ACC112 (cell line): ENCODE measurements at regions not wholly inside any gene's neighbourhood (a gene's known extent, or its start where the extent isn't known, plus 50 kb on each side); places are given as distances from the start of the nearest gene placed in this dataset.
"Not testable (repeated sequence)": the region's sequence is repeated elsewhere in the genome, so short reads cannot be mapped to it uniquely, and the experiment has no call there.

Source experiments
- H2AFZ ChIP-seq: fragments of 200-600 bp; sonication (generic); one replicate; pipeline ENCODE4 v1.6.0; 2017; ENCODE audit warnings: antibody characterized with exemption, low read length; ENCODE audit not compliant: unreplicated experiment
- H3K27ac ChIP-seq: fragments of 200-600 bp; sonication (generic); 2 replicates; pipeline ENCODE4 v1.5.1; 2014; ENCODE audit warnings: low read depth, mild to moderate bottlenecking, antibody characterized with exemption, low read length, moderate library complexity
- H3K27me3 ChIP-seq: fragments of 200-600 bp; sonication (generic); 2 replicates; pipeline ENCODE4 v1.6.1; 2014; ENCODE audit warnings: mild to moderate bottlenecking, antibody characterized with exemption, low read length, moderate library complexity, mixed read lengths; ENCODE audit not compliant: insufficient read depth
- H3K36me3 ChIP-seq: fragments of 200-600 bp; sonication (generic); 2 replicates; pipeline ENCODE4 v1.6.1; 2016; ENCODE audit warnings: mild to moderate bottlenecking, antibody characterized with exemption, low read length, moderate library complexity, mixed read lengths; ENCODE audit not compliant: insufficient read depth
- H3K4me1 ChIP-seq: fragments of 200-600 bp; sonication (generic); one replicate; pipeline ENCODE4 v1.6.1; 2016; ENCODE audit warnings: low read length, mixed read lengths; ENCODE audit not compliant: insufficient read depth, unreplicated experiment, control insufficient read depth
- H3K4me3 ChIP-seq: fragments of 200-600 bp; sonication (generic); 2 replicates; pipeline ENCODE4 v1.5.1; 2014; ENCODE audit warnings: mild to moderate bottlenecking, low read depth, low read length
- H3K79me2 ChIP-seq: fragments of 200-600 bp; sonication (generic); one replicate; pipeline ENCODE4 v1.6.0; 2016; ENCODE audit warnings: low read length; ENCODE audit not compliant: control insufficient read depth, unreplicated experiment, insufficient read depth

DNA sequence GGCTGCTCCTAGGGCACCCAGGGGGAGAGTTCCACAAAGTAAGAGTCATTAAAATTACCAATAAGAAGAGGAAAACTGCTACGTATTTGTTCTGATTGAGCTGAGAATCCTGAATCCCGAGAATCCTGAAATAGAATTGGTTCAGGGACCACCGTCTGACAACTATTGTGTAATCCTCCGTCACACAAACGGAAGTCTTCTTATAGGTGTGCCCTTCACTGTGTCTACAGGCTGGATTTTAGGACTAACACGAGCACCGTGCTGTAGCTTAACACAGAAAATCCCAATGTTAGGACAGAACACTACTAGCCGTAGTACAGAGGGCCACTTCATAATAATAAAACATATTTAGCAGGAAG lies 50.6 kb upstream of the RNF182 start:
- peaks cover 4% of the 10 kb centered on the region for H3K4me1 ChIP-seq
- no peaks in the 10 kb centered on the region for H3K79me2 ChIP-seq
- H2AFZ ChIP-seq = peak overlapping the region; percentile 20
- H3K27ac ChIP-seq = no peak overlapping the region
- no peaks in the 10 kb centered on the region for H3K36me3 ChIP-seq
- peak overlapping the region; percentile 75 for H3K4me3 ChIP-seq
- no peaks in the 10 kb centered on the region for H3K27me3 ChIP-seq

DNA sequence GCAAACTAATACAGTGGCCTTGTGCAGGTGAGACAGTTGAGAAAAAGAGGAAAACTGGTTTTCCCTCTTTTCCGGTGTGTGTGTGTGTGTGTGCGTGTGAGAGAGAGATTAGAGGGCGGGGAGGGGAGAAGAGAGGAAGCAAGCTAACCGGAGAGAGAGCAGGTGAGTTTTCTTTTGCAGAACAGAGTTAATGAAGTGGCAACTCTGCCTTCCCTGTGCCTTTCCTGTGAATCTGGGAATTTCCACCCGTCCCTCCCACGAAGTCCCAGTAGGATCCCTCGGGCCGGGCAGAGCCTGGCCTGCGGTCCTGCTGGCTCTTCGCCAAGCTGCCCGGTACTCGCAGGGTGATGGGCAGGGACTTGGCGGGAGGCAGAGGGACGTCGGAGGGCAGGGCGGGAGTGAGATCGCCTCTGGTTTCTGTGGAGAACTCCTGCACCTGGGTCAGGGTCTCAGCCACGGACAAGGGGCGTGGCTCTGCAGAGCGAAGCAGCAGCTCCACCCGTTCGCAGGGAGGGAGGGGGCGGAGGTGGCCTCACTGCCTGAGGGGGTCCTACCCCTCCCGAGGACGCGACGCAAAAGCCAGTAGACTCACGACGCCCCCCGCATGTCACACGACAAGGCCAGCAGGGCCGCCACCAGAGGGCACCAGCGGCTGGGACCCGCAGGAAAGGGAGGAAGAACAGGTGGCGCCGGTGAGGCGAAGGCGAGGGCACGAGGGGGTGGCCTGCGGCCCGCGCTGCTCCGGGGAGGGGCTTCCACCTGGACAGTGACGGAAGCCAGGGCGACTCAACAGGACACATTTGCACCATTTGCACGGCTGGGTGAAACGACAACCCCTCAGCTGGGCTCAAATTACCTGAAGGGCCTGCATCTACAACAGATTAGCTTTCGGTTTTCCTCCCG lies 51.2 kb upstream of the RNF182 start:
- Histone ChIP-seq H3K4me3 (peak overlapping the region; percentile 75), H3K4me1 (peaks cover 4% of the 10 kb centered on the region), H3K27me3 (no peaks in the 10 kb centered on the region), H2AFZ (peak overlapping the region; percentile 20), H3K27ac (no peak overlapping the region), H3K36me3 (no peaks in the 10 kb centered on the region), H3K79me2 (no peaks in the 10 kb centered on the region)

DNA sequence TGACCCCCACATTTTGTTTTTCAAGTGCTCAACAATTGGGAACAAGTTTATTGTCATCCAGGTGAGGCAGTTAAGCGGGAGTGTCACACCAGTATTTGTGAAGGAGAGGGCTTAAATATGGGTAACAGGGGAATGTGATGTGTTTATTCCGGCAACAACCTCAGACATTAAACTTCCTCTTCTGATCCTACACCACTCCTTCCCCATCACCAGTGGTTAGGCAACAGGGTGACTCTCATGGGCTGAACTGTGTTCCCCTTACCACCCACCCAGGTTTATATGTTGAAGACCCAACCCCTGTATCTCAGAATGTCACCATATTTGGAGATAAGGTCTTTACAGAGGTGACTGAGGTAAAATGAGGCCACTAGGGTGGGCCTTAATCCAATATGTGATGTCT lies 52.1 kb upstream of the RNF182 start:
- H3K79me2 ChIP-seq = no peaks in the 10 kb centered on the region
- no peak overlapping the region for H3K27ac ChIP-seq
- H3K36me3 ChIP-seq = no peaks in the 10 kb centered on the region
- no peak overlapping the region for H2AFZ ChIP-seq
- H3K4me3 ChIP-seq = no peak overlapping the region; the same call in 1 of the 2 replicates
- peaks cover 4% of the 10 kb centered on the region for H3K4me1 ChIP-seq
- H3K27me3 ChIP-seq = no peaks in the 10 kb centered on the region

DNA sequence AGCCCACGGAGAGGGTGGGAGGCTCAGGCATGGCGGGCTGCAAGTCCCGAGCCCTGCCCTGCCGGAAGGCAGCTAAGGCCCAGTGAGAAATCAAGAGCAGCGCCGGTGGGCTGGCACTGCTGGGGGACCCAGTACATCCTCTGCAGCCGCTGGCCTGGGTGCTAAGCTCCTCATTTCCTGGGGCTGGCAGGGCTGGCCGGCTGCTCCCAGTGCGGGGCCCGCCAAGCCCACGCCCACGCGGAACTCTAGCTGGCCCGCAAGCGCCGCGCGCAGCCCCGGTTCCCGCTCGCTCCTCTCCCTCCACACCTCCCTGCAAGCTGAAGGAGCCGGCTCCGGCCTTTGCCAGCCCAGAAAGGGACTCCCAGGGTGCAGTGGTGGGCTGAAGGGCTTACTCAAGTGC lies 52.7 kb upstream of the RNF182 start:
- not testable (repeated sequence) for H3K27ac ChIP-seq, H3K4me1 ChIP-seq, H3K79me2 ChIP-seq, H3K36me3 ChIP-seq, H3K4me3 ChIP-seq, H3K27me3 ChIP-seq, H2AFZ ChIP-seq

DNA sequence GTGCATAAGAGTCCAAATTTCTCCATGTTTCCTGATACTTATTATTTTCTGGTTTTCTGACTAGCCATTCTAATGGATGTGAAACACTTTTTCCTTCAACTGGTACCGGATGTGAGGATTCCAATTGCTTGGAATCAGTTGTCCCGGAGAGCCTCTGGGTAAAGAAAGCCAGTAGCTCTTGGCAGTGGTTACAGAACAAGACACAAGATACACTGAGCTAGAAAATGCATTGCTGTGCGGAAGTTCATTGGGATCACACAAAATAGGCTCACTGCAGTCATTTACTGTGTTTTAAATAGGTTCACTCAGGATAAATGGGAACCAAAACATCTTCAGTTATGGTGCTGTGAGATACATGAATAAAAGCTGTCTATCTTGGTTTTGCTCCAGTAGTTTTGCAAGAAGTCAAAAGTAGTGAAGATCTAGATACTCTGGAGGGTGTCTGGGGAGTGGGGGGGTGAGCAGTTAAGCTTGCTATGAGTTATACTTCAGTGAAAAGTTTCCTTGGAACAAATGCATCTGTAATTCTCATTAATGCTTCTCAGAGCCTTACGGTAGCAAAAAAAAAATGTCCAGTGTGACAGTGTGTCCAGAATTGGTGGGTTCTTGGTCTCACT lies 54.4 kb upstream of the RNF182 start:
- H2AFZ ChIP-seq = no peak overlapping the region
- no peaks in the 10 kb centered on the region for H3K36me3 ChIP-seq

DNA sequence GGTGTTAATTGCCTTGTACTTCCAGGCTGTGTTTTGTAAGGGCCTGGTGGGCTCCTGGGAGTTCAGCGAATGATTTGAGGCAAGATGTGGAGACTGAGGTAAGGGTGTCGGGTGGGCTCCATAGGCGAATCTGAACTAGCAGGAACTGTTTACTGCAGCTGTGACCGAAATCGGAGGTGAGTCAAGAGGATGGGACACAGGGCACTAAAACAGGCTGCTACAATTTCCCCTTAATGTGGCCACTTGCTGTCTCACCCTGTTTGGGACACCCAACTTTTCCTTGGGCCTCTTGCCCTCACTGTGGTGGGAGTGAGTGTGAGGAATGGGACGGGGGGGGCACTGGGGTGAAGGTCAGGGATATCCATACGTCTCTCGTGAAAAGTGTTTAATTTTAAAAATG lies 53.9 kb upstream of the MCUR1 start:
- Histone ChIP-seq H3K4me3 (no peak overlapping the region), H2AFZ (no peak overlapping the region), H3K27ac (no peak overlapping the region), H3K36me3 (no peaks in the 10 kb centered on the region), H3K79me2 (no peaks in the 10 kb centered on the region), H3K27me3 (no peaks in the 10 kb centered on the region), H3K4me1 (no peaks in the 10 kb centered on the region)

More for the DNA sequence above, 54.4 kb upstream of the RNF182 start:
- H3K79me2 ChIP-seq = no peaks in the 10 kb centered on the region
- no peak overlapping the region for H3K27ac ChIP-seq
- H3K4me1 ChIP-seq = no peaks in the 10 kb centered on the region
- H3K27me3 ChIP-seq = no peaks in the 10 kb centered on the region
- no peak overlapping the region for H3K4me3 ChIP-seq

DNA sequence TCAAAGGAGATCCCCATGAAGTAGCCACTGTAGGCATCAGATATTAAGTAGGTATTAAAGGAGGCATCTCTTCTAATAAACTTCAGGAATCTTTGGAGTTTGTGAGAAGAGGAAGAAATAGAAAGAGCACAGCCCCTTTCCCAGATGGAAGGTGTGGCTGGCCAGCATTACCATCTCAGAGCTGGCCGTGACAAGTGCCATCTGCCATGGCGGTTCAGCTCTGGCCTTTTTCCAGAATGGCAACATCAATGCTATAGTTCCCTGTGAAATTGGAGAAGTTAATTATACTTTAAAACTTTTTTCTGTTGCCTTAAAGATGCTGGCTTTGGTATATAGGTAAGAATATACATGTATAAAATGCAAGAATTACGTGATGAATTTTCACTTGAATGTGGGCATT lies 51.9 kb upstream of the MCUR1 start:
- Histone ChIP-seq H2AFZ (no peak overlapping the region), H3K27me3 (no peaks in the 10 kb centered on the region), H3K36me3 (no peaks in the 10 kb centered on the region), H3K4me3 (no peak overlapping the region), H3K27ac (no peak overlapping the region), H3K79me2 (no peaks in the 10 kb centered on the region), H3K4me1 (no peaks in the 10 kb centered on the region)

DNA sequence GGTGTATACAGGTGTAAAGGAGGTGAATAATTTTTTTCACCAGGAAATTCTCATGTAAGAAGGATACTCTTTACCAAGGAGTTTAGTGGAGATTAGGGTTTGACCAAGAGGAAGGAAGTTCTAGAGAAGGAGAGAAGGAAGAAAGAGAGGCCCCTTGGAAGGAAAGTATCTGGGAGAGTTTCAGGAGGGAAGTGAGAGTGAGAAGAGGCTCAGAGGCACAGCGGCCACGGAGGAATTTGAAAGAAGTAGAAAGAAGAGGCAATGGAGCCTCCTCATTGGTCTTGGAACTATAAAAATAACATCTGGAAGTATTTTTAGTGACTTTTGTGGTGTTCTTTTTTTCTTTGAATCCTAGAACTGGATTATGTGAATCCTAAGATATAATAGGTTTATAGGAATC lies 50.8 kb upstream of the MCUR1 start:
- Histone ChIP-seq H3K27me3 (peaks cover 3% of the 10 kb centered on the region; the same call in 1 of the 2 replicates), H3K36me3 (no peaks in the 10 kb centered on the region), H3K4me3 (no peak overlapping the region), H2AFZ (no peak overlapping the region), H3K4me1 (no peaks in the 10 kb centered on the region), H3K27ac (no peak overlapping the region), H3K79me2 (no peaks in the 10 kb centered on the region)

DNA sequence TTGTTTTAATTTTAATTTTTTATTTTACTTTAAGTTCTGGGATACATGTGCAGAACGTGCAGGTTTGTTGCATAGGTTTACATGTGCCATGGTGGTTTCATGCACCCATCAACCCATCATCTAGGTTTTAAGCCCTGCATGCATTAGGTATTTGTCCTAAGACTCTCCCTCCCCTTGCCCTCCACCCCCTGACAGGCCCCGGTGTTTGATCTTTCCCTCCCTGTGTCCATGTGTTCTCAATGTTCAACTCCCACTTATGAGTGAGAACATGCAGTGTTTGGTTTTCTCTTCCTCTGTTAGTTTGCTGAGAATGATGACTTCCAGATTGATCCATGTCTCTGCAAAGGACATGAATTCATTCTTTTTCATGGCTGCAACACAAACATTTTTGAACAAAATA lies 50.3 kb upstream of the MCUR1 start:
- H3K4me1 ChIP-seq, H3K4me3 ChIP-seq, H2AFZ ChIP-seq, H3K36me3 ChIP-seq, H3K79me2 ChIP-seq, H3K27me3 ChIP-seq, H3K27ac ChIP-seq: not testable (repeated sequence)
